ENCODE measurements at regions not wholly inside any gene's neighbourhood (a gene's known extent, or its start where the extent isn't known, plus 50 kb on each side); places are given as distances from the start of the nearest gene placed in this dataset.

DNA sequence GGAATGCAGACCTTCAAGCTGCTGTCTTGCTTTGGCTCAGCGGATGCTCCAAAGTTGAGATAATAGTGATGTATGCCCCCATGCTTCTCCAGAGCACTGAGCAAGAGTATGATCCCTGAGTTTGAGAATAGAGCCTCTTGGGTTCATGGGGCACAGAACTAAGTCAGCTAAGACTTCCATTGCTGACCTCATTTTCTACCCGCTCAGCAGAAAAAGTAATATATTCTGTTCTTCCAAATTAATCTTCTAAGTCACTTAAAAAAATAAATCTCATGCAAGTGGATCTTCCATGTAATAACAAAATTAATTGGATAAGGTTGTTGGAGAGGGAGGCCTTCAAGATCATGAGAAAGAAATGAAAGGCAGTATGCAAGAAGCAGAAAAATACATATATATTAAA, 483.9 kb downstream of the DNAH5 start:
- TF ChIP-seq, protein P1, sequence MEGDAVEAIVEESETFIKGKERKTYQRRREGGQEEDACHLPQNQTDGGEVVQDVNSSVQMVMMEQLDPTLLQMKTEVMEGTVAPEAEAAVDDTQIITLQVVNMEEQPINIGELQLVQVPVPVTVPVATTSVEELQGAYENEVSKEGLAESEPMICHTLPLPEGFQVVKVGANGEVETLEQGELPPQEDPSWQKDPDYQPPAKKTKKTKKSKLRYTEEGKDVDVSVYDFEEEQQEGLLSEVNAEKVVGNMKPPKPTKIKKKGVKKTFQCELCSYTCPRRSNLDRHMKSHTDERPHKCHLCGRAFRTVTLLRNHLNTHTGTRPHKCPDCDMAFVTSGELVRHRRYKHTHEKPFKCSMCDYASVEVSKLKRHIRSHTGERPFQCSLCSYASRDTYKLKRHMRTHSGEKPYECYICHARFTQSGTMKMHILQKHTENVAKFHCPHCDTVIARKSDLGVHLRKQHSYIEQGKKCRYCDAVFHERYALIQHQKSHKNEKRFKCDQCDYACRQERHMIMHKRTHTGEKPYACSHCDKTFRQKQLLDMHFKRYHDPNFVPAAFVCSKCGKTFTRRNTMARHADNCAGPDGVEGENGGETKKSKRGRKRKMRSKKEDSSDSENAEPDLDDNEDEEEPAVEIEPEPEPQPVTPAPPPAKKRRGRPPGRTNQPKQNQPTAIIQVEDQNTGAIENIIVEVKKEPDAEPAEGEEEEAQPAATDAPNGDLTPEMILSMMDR (IDR thresholded peaks at IDR 0.05; ENCODE audit: low read depth, low read length): no peak
- no peak overlapping the region for H3K4me3 ChIP-seq (ENCODE audit: low read depth, low read length)

DNA sequence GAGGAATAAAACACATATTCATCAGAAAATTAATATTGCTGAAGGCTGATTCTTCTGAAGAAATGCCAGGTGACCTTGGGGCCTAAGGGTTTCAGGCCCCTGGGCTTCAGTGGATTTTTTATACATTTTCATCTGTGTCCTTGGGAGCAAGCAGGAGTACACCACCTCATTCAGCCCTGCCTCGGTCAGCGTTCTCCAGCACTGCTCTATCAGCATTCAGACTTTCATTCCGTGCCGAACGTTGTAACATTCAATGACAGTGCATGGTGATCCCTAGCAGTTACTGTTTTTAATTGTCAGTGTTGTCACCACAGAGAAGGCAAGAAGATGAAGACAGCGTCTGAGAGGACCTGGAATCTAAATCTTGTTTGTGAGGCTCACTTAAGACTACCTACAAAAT, 490.4 kb downstream of the DNAH5 start:
- TF ChIP-seq, protein P1 (IDR thresholded peaks at IDR 0.05; ENCODE audit: low read depth, low read length): no peak

DNA sequence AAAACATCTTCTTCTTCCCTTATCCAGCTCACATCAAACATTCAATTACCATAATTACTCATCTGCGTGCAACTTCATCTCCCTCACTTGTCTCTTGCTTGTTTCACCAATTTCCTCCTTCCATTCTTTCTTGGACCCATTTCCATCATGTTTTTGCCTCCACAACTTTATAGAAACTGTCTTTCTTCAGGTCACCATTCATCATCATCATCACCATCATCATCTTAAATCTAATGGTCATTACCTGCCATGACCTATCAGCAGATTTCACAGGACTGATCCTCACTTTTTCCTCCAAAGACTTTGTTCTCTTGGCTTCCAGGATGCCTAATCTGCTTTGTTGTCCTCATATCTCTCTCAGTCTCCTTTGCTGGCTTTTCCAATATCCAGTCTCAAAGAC, 495.6 kb downstream of the DNAH5 start:
- H3K4me3 ChIP-seq (ENCODE audit: low read depth, low read length): no peak overlapping the region
- TF ChIP-seq, protein P1 (IDR thresholded peaks at IDR 0.05; ENCODE audit: low read depth, low read length): no peak

More for the DNA sequence above, 490.4 kb downstream of the DNAH5 start:
- H3K4me3 ChIP-seq (ENCODE audit: low read depth, low read length): no peak overlapping the region

DNA sequence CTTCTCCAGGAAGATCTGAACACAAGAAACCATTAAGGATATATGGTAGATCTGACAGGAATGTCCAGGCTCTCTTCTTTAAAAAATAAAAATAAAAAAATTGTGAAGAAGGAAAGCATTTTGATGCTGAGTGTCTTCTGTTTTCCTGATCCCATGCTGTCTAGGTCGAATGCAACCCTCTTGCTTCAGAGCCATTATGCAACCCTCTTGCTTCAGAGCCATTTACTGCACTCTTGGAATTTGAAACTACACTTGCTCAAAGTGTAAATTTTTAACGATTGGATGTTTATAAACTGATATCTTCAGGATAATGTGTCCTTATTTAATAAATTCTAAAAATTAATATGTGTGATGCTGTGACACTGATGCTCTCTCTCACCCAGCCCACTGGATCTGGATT, 505.1 kb downstream of the DNAH5 start:
- TF ChIP-seq, protein P1 (IDR thresholded peaks at IDR 0.05; ENCODE audit: low read depth, low read length): no peak
- no peak overlapping the region for H3K4me3 ChIP-seq (ENCODE audit: low read depth, low read length)

DNA sequence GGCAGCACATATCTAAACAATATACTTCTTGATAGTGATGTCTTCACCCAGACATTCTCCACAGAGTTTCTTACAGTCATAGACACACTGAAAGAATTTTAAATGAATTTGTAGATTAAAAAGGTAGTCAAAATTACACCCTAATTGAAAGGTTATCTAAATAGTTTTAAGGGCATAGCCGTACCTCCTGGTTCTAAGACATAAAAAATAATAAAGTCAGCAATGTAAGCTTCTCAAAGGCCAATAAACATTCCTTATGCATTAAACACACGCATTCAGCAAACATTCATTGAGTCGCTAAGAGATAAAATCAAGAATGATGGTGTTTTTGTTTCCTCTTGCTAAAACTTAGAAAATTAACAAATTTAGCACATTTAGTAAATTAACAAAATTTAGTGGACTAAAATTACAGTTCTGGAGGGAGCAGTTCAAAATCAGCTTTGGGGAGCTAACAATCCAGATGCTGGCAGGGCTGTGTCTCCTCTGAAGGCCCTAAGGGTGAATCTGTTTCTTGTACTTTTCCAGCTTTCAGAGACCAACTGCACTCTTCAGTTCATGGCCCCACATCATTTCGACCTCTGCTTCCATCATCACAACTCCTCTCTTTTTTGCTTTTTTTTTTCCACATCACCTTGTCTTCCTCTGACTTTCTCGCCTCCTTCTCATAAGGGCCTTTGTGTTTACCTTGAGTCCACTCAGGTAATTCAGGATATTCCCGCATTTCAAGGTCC, 516.5 kb downstream of the DNAH5 start:
- no peak overlapping the region for H3K4me3 ChIP-seq (ENCODE audit: low read depth, low read length)
- TF ChIP-seq, protein P1 (IDR thresholded peaks at IDR 0.05; ENCODE audit: low read depth, low read length): no peak

DNA sequence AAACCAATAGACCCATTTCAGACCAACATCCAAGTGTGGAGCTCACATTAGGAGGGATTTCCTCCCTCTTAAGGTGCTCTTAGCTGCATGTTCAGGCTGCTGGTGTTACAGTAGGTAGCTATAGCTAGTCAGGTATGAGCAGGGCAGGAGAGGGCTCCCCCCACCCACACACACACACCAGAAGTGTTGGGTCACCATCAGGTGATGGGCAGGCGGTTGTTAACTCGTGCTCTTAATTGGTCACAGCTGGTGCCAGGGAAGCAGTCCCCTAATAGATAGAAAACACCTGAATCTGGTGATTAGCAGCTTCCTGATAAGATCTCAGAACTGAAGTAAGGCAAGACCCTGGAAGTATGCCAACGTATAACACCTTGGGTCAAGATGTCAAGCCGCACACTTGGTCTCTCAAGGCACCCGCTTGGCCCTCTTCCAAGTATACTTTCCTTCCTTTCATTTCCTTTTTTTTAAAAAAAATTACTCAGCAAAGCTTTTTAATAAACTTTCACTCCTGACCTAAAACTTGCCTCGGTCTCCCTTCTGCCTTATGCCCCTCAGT, 532.4 kb downstream of the DNAH5 start:
- H3K4me3 ChIP-seq (ENCODE audit: low read depth, low read length): no peak overlapping the region
- TF ChIP-seq, protein P1 (IDR thresholded peaks at IDR 0.05; ENCODE audit: low read depth, low read length): no peak

DNA sequence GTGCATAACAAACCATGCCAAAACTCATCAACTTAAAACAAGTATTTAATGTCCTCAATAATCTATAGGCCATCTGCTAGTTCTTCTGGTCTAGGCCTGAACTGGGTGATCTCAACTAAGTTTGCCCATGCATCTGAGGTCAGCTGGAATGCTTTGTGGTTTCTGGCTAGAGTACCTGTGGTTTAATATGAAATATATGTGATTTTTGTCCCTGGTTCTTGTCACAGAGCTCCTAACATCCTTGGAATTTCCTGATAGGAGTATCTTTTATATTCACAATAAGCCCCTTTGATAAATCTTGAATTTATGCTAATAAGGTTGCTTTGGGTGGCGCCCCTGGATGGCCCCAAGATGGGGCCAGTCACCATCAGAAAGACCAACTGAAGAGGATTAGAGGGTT, 535.9 kb downstream of the DNAH5 start:
- TF ChIP-seq, protein P1 (IDR thresholded peaks at IDR 0.05; ENCODE audit: low read depth, low read length): no peak
- no peak overlapping the region for H3K4me3 ChIP-seq (ENCODE audit: low read depth, low read length)
